ENCODE measurements at regions not wholly inside any gene's neighbourhood (a gene's known extent, or its start where the extent isn't known, plus 50 kb on each side); places are given as distances from the start of the nearest gene placed in this dataset.

DNA sequence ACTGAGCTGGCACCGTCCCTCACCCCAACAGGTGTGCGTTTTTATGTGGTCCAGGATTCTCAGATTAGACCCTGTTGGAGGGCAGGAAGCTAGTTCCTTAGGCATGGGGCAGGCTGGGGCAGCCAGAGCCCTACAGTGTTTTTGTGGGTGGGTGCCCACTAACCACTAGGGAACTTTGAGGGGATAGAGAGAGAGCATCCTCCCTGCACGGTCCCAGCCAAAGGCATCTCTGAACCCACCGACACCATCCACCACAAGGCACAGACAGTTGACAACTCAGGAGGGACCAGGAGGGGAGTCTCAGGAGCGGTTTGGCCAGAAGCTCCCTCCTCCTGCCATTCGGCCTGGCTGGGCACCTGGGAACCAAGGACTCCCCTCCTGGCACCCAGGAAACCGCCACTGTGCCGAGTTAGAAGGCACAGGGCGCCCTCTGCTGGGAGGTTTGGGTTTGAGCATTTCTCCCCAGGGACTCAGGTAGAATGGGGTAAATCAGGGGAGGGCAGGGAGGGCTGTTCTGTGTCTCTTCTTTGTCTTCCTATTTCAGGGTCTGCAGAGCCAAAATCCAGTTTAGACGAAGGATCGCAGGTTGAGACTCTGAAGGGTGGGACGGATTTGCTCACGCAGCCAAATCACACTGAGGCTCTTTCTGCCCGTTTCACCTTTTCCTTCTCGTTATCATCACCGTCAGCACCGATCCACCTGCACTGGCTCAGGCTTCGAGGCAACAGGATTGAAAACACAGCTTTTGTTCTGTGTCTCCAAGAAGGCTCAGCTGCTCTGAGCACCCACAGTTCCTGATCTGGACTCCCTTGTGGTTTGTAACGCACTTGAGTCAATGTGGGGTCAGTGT, 84.8 kb upstream of the COL13A1 start:
- DNase-seq (ENCODE audit: low read depth, low spot score), result no peak

DNA sequence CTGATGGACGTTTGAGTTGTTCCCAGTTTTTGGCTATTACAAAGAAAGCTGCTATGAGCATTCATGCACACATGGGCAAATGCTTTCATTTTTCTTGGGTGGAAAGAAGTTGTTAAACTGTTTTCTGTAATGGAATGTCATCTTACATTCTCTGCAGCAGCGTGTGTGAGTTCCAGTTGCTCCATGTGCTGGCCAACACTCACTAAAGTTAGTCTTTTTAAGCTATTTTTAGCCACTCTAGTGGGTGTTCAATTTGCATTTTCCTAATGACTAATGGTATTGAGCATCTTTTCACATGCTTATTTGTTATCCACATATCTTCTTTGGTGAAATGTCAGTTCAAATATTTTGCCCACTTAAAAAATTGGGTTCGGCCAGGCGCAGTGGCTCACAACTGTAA, 82.8 kb upstream of the COL13A1 start:
- no peak for DNase-seq (ENCODE audit: low read depth, low spot score)

DNA sequence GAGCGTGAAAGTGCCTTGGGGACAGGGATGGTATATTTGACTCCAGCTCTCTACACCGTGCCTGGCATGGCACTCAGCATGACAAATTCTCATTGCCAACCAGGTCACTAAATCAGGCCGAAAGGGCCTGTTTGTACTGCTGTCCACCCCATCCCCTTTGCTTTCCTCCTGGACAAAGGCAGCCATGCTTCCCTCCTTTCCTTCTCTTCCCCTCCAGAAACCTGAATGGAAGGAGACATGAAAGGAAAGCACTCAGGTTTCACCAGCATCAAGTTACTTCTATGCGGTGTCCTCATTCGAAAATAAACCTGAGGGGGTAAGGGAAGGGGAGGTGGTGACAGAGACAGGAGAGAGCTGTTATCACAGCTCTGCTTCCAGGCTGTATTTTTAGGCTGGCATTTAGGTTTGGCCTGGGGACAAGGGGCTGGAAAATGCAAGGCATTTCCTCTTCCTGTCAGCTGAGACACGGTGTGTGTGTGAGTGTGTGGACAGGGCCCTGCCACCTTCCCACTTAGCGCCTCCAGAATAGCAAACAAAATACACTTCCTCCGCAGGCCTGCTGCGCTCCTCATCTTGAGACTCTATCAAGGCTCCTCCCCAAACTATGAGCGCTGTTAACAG, 79.9 kb upstream of the COL13A1 start:
- no peak for DNase-seq (ENCODE audit: low read depth, low spot score)

DNA sequence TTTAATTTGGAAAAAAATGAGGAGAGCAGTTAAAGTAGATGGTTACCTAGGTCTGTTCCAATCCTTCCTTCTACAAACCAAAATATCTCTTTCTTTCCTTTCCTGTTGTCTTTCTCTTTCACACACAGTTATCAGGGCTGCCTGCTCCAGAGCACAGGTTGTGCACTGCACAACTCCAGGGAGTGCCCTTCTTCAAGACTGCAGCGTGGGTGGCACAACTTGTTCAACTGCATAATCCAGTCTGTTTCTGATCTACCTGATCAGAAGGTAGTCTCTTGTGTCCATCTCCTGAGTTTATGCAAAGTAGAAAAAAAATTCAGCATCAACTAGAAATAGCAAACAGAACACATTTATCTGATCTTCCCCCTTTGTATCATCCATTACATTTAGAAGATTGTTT, 78.1 kb upstream of the COL13A1 start:
- no peak for DNase-seq (ENCODE audit: low read depth, low spot score)

DNA sequence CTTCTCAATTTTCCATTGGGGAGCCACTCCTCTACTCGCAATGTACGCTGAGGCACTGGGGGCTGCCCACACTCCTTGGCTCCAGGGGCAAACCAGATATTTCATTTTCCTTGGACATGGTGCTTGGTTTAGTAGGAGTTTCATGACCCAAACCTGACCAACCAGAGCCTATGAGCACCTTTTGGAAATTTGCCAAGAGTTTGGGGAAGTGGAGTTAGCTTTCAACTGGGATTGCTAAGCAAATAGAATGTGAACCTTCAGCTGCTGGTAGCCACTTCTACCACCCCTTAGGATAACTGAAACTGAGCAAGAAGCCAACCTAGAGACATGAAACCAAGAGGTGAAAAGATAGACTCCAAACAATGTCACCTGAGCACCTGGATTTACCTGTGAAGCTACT, 74.9 kb upstream of the COL13A1 start:
- DNase-seq (ENCODE audit: low read depth, low spot score), result no peak

GRCh38 chr10:69728335-69728870, 73.3 kb upstream of the COL13A1 start:
- DNase-seq (ENCODE audit: low read depth, low spot score), result no peak

DNA sequence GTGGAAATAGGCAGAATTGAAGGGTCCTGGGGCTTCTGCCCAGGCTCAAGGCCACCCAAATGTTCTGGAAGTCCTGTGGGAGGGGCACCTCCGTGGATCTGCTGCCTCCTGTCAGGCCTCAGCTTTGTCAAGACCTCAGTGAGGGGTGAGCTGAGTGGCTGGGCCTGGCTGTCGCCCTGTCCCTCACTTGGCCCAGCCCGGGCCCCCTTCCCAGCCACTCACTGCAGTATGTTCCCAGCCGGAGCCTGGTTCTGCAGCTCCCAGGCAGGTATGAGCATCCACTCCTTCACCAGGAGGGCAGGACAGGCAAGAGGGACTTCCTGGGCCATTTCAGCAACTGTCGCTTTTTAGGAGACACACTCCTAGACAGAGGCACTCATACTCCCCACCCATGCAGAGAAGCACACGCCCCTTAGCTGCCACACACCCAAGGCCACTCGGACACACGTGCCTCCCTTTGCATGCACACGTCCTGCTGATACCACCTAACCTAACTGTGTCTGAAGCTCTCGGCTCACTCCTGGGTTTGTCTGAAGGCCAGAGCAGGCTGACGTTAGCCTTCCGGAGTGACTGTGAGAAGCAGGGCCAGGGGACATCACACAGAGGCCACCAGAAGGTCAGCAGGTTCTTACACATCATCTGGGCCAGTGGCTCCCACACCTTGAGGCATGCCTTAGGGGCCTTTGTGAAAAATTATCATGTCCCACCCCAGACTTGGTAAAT, 72.2 kb upstream of the COL13A1 start:
- DNase-seq (ENCODE audit: low read depth, low spot score), result no peak

GRCh38 chr10:69730251-69731156, 71.2 kb upstream of the COL13A1 start:
- no peak for DNase-seq (ENCODE audit: low read depth, low spot score)

GRCh38 chr10:69731184-69731583, 70.5 kb upstream of the COL13A1 start:
- DNase-seq (ENCODE audit: low read depth, low spot score), result peak; percentile 90

DNA sequence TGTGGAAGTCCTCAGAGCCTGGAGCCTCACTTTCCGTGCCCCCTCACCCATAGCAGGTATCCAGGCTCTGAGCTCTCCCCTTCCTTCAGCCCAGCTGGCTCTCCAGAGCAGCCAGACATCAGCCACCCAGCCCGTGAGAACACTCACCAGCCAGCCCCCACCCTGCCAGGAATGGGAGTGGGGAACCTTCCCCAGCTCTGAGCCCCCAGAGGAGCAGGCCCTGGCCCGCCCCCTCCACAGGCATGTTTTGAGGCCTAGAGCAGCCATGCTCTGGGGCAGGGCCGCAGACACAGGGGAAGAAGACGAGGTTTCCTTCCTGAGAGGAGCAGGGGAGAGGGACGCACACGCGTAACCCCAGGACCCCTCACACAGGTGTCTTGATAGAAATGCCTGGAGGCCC, 70.0 kb upstream of the COL13A1 start:
- no peak for DNase-seq (ENCODE audit: low read depth, low spot score)

DNA sequence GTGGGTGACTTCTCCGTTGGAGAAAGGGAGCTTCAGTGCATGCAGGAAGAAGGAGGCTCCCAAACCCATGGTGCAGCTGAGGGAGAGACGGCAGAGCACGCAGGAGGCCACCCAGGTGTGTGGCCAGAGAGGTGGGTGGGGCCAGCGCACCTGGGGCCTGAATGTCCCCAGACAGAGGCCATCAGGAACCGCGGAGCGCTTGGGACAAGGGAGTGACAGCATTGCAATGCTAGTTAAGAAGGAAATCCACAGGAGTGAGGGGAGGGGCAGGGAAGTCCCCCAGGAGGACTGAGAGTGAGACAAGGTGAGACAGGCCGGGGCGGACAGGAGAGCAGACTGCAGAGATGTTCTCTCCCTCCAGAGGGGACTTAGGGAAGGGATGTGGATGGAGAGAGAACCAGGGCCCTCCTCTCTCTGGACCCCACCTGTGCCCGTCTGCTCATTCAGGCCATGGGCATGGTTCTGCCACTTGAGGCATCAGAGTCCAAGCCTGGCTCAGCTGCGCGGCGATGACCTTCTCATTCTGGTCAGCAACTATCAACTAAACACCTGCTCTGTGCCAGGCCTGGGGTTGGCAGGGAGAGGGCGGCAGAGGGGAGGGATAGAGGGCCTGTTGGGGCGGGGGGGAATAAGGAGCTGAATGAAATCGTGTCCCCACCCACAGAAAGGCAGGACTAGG, 69.4 kb upstream of the COL13A1 start:
- no peak for DNase-seq (ENCODE audit: low read depth, low spot score)

DNA sequence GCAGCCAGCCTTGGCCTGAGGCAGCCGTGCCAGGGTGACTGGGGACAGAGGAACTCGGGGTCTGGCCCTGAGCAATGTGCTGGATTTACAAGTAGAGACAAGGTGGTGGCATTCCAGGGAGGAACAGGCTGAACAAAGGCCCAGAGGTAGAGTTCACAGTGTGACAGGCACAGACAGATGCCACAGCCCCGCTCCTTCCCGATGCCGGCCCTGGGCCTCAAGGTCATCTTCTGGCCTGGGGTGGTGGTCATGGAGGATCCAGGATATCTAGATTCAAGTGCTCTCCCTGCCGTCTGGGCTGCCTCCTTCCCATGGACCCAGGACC, 68.9 kb upstream of the COL13A1 start:
- no peak for DNase-seq (ENCODE audit: low read depth, low spot score)

- peak; percentile 77 for DNase-seq (ENCODE audit: low read depth, low spot score)
These were observed 67.9 kb upstream of the COL13A1 start for GRCh38 chr10:69733791-69734261.

DNA sequence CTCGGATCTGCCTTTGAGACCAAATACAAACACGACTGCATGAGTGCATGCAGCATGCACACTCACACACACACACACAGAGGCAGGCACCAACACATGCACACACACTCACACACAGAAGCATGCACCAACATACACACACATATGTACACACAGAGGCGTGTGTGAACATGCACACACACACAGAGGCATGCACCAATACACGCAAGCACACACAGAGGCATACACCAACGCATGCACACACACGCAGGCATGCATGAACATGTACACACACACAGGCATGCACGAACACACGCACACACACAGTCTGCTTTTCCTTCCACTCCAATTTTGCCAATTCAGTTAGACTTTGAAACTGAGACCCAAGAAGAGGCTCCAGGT, 67.3 kb upstream of the COL13A1 start:
- DNase-seq (ENCODE audit: low read depth, low spot score), result no peak

DNA sequence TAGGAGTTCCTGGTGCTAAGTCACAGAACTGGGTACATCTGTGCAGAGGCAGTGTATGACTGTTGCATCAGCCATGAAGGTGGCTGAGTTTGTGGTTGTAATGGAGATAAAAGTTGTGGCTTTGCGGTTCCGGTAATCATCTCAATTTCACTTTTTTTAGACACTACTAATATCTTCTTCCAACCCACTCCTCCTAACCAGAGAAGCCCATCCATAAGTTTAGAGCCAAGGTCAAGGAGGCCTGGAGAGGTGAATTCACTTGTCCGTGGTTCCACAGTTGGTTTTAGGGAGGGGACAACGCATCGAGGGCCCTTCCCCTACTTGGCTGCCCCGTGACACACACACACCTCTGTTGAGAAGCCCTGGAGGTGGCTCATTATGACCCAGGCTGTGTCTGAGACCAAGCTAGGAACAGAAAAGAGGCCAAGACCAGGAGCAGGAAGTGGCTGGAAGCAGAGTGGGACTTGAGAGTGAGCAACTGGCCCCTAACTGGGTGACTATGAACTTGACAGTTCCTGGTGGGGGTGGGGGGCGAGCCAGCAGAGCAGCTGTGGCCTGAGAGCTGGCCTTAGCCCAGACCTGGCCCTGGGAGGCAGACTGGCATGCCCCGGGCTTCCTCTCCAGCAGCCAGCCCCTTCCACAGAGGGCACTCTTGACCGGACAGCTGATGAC, 66.8 kb upstream of the COL13A1 start:
- DNase-seq (ENCODE audit: low read depth, low spot score), result no peak

GRCh38 chr10:69736886-69737641, 64.6 kb upstream of the COL13A1 start:
- no peak for DNase-seq (ENCODE audit: low read depth, low spot score)

DNA sequence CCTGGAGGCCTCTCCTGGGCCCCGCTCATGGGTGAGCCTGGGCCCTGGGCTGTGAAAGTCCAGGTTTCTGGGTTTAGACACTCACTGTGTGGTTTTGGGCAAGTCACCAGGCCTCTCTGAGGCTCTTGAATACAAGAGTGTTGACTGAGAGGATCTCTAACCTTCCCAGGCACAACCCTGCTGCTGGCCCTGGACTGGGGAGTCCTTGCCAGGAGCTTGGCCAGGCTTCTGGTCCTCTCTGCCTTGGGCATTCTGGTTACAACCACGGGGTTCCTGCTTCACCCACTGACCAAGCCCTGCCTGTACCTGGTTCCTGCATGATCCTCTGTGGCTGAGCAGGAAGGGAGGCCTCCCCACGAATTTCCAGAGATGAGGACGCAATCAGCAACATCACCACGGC, 63.6 kb upstream of the COL13A1 start:
- no peak for DNase-seq (ENCODE audit: low read depth, low spot score)

DNA sequence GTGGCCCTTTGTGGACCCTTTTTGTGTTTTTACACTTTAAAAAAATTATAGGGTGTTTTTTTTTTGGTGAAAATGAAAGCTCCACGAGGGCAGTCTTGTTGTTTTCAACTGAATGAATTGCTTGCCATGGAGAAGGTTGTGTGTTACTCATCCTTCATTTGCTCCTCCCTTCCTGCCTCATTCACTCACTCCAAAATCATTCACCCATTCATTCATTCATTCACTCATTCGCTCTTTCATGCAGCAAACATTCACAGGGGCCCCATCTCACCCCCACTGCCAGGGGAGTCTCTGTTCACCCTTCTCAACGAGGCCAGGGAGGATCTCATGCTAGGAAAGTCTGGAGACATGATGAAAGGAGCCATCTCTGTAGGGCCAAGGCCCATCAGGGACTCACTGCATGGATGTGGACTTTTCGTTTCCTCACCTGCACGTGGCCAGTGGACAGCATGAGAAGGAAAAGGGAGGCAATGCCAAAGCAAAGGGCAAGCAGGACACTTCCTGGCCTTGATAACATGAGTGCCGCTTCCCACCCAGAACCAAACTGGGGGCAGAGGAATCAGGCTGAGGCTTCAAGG, 62.8 kb upstream of the COL13A1 start:
- DNase-seq (ENCODE audit: low read depth, low spot score), result no peak

- DNase-seq (ENCODE audit: low read depth, low spot score), result no peak
These were observed 62.1 kb upstream of the COL13A1 start for GRCh38 chr10:69739634-69740033.
